H1 (cell line): ENCODE measurements at regions not wholly inside any gene's neighbourhood (a gene's known extent, or its start where the extent isn't known, plus 50 kb on each side); places are given as distances from the start of the nearest gene placed in this dataset.

Experiments used
- CTCF ChIA-PET: fragments of 300-600 bp; sonication (Branson Sonifier 250); formaldehyde crosslinking; loops from one replicate; lab custom pipeline; 2021; ENCODE audit not compliant: partially characterized antibody; lab: Charles Lee
- POLR2A ChIA-PET: fragments of 300-600 bp; sonication (Branson Sonifier 250); formaldehyde crosslinking; loops from one replicate; lab custom pipeline; 2021; ENCODE audit warnings: inconsistent platforms; ENCODE audit not compliant: partially characterized antibody; lab: Charles Lee
- DNase-seq, 2 experiments: peaks; one replicate each; pipeline versions ENCODE4 v3.0.0 to v3.0.0-alpha.2; 2010 to 2022; ENCODE audit warnings: low spot score in 2 of 2, low read depth in 1 of 2, mixed read lengths in 1 of 2
- FAIRE-seq: peaks from 2 replicates; lab custom pipeline; 2011; peaks lifted over from hg19 to GRCh38; lab: Jason Lieb, UNC
- H2AFZ ChIP-seq: 2 replicates; pipeline ENCODE4 v1.8.1; 2012; ENCODE audit warnings: low read length, inconsistent platforms
- H2AK5ac ChIP-seq: 2 replicates; pipeline ENCODE4 v1.6.1; 2013; ENCODE audit warnings: low read depth, low read length
- H2BK120ac ChIP-seq: replicated peaks from 2 replicates; pipeline ENCODE3; 2013; ENCODE audit warnings: low read depth, low read length, inconsistent platforms
- H2BK12ac ChIP-seq: 2 replicates; pipeline ENCODE4 v1.6.1; 2013; ENCODE audit warnings: low read depth, low read length
- H2BK15ac ChIP-seq: 2 replicates; pipeline ENCODE4 v1.6.1; 2013; ENCODE audit warnings: low read length
- H2BK20ac ChIP-seq: 2 replicates; pipeline ENCODE4 v1.6.1; 2013; ENCODE audit warnings: low read length
- H2BK5ac ChIP-seq: 2 replicates; pipeline ENCODE4 v1.6.1; 2013; ENCODE audit warnings: low read depth, low read length
- H3K14ac ChIP-seq: 2 replicates; pipeline ENCODE4 v1.6.1; 2013; ENCODE audit warnings: inconsistent platforms; ENCODE audit not compliant: insufficient read length
- H3K18ac ChIP-seq: 2 replicates; pipeline ENCODE4 v1.6.1; 2013; ENCODE audit warnings: low read length; ENCODE audit errors: extremely low read depth
- H3K23ac ChIP-seq: 2 replicates; pipeline ENCODE4 v1.6.1; 2013; ENCODE audit warnings: inconsistent platforms; ENCODE audit not compliant: insufficient read length
- H3K23me2 ChIP-seq: 2 replicates; pipeline ENCODE4 v1.6.1; 2013; ENCODE audit warnings: low read depth, low read length
- H3K27ac ChIP-seq: 2 replicates; pipeline ENCODE4 v1.6.1; 2011; ENCODE audit warnings: low read depth, low read length, inconsistent platforms
- H3K27me3 ChIP-seq, 4 experiments: replicated peaks in 1 of 4; 1 replicate in 1 of 4; 2 replicates in 3 of 4; pipeline versions ENCODE4 v1.6.1 to v1.8.1; 2011 to 2013; ENCODE audit warnings: low read length in 3 of 4, mild to moderate bottlenecking in 3 of 4, inconsistent platforms in 2 of 4, mixed read lengths in 2 of 4, moderate library complexity in 1 of 4; ENCODE audit not compliant: control insufficient read depth in 3 of 4, insufficient read depth in 3 of 4; ENCODE audit errors: extremely low read depth in 1 of 4
- H3K36me3 ChIP-seq, 4 experiments: 2 replicates each; pipeline versions ENCODE4 v1.6.1 to v1.8.1; 2011 to 2013; ENCODE audit warnings: mild to moderate bottlenecking in 4 of 4, low read length in 3 of 4, moderate library complexity in 2 of 4, control low read depth in 1 of 4, inconsistent platforms in 1 of 4; ENCODE audit not compliant: insufficient read depth in 4 of 4, control insufficient read depth in 2 of 4
- H3K4ac ChIP-seq: replicated peaks from 2 replicates; pipeline ENCODE3; 2013; ENCODE audit warnings: low read length, low read depth, mixed read lengths, inconsistent platforms; ENCODE audit not compliant: insufficient read length
- H3K4me1 ChIP-seq, 4 experiments: replicated peaks in 1 of 4; 1 replicate in 1 of 4; 2 replicates in 3 of 4; pipeline versions ENCODE4 v1.6.1 to v1.8.1; 2011 to 2013; ENCODE audit warnings: low read length in 3 of 4, inconsistent platforms in 2 of 4, mixed read lengths in 1 of 4; ENCODE audit not compliant: insufficient read depth in 4 of 4, control insufficient read depth in 3 of 4
- H3K4me2 ChIP-seq, 2 experiments: 2 replicates each; pipeline versions ENCODE4 v1.6.1 to v1.8.1; 2011 to 2013; ENCODE audit warnings: low read depth in 2 of 2, low read length in 2 of 2, control low read depth in 1 of 2, inconsistent platforms in 1 of 2, mild to moderate bottlenecking in 1 of 2; ENCODE audit not compliant: insufficient read depth in 1 of 2
- H3K4me3 ChIP-seq, 4 experiments: fragments of 200-600, 300-600 bp in 1 of 4; sonication (generic), shearing (Covaris generic), sonication (Bioruptor Twin) in 1 of 4; 2 replicates each; pipeline versions ENCODE4 v1.5.1 to v1.8.1; 2011 to 2016; ENCODE audit warnings: low read length in 4 of 4, low read depth in 3 of 4, control low read depth in 2 of 4, inconsistent platforms in 2 of 4, mild to moderate bottlenecking in 2 of 4, mixed read lengths in 1 of 4, moderate library complexity in 1 of 4; ENCODE audit not compliant: insufficient read depth in 2 of 4; ENCODE audit errors: extremely low read depth in 1 of 4
- H3K56ac ChIP-seq: replicated peaks from 2 replicates; pipeline ENCODE3; 2013; ENCODE audit warnings: low read depth, mild to moderate bottlenecking, mixed read lengths, low read length, inconsistent platforms; ENCODE audit not compliant: insufficient read length
- H3K79me1 ChIP-seq: 2 replicates; pipeline ENCODE4 v1.6.1; 2013; ENCODE audit warnings: low read depth, low read length, control low read depth
- H3K79me2 ChIP-seq, 2 experiments: 2 replicates each; pipeline versions ENCODE4 v1.6.1 to v1.8.1; 2012 to 2013; ENCODE audit warnings: low read length in 2 of 2, mild to moderate bottlenecking in 2 of 2, inconsistent platforms in 1 of 2; ENCODE audit not compliant: insufficient read depth in 2 of 2, control insufficient read depth in 1 of 2
- H3K9ac ChIP-seq, 4 experiments: replicated peaks in 1 of 4; 1 replicate in 1 of 4; 2 replicates in 3 of 4; pipeline versions ENCODE4 v1.6.1 to v1.8.1; 2011 to 2013; ENCODE audit warnings: low read depth in 3 of 4, low read length in 3 of 4, control low read depth in 2 of 4, mild to moderate bottlenecking in 2 of 4, moderate library complexity in 2 of 4, inconsistent platforms in 1 of 4; ENCODE audit errors: extremely low read depth in 1 of 4
- H3K9me3 ChIP-seq, 2 experiments: 2 replicates each; pipeline versions ENCODE4 v1.6.1 to v1.8.1; 2012 to 2013; ENCODE audit warnings: mild to moderate bottlenecking in 2 of 2, moderate library complexity in 2 of 2, control low read depth in 1 of 2, inconsistent platforms in 1 of 2, low read depth in 1 of 2, low read length in 1 of 2, mixed read lengths in 1 of 2; ENCODE audit not compliant: insufficient read depth in 2 of 2
- H4K20me1 ChIP-seq, 2 experiments: replicated peaks in 1 of 2; 2 replicates each; pipeline versions ENCODE3 to v1.8.1; 2011 to 2013; ENCODE audit warnings: inconsistent platforms in 2 of 2, low read length in 2 of 2, mild to moderate bottlenecking in 1 of 2; ENCODE audit not compliant: insufficient read depth in 2 of 2, control insufficient read depth in 1 of 2
- H4K5ac ChIP-seq: 2 replicates; pipeline ENCODE4 v1.6.1; 2013; ENCODE audit warnings: low read length, low read depth, mixed read lengths, inconsistent platforms; ENCODE audit not compliant: insufficient read length
- H4K8ac ChIP-seq: 2 replicates; pipeline ENCODE4 v1.8.0; 2013; ENCODE audit warnings: mild to moderate bottlenecking, moderate library complexity, low read length, inconsistent platforms; ENCODE audit not compliant: insufficient read depth; ENCODE audit errors: extremely low read depth
- H4K91ac ChIP-seq: replicated peaks from 2 replicates; pipeline ENCODE3; 2013; ENCODE audit warnings: low read length, mixed read lengths, inconsistent platforms; ENCODE audit not compliant: insufficient read length
- KDM5A ChIP-seq: fragments of 200-600 bp; IDR thresholded peaks from 2 replicates; pipeline ENCODE4 v1.7.1; 2012; ENCODE audit warnings: mild to moderate bottlenecking, low read length, inconsistent platforms, mixed read lengths
- WGBS, 2 experiments: shearing (Covaris generic) in 1 of 2; methylation state at CpG; one replicate each; pipeline versions ENCODE4 v1.1.6 to v1.1.7; 2013 to 2015; ENCODE audit warnings: low lambda C conversion rate in 2 of 2, mixed read lengths in 2 of 2, inconsistent platforms in 1 of 2, low coverage in 1 of 2, missing lambda C conversion rate in 1 of 2; ENCODE audit not compliant: insufficient replicate concordance in 2 of 2, insufficient coverage in 1 of 2, insufficient read length in 1 of 2; ENCODE audit errors: extremely low coverage in 1 of 2, missing lambda C conversion rate in 1 of 2; 5-methylcytosine and 5-hydroxymethylcytosine counted together

DNA sequence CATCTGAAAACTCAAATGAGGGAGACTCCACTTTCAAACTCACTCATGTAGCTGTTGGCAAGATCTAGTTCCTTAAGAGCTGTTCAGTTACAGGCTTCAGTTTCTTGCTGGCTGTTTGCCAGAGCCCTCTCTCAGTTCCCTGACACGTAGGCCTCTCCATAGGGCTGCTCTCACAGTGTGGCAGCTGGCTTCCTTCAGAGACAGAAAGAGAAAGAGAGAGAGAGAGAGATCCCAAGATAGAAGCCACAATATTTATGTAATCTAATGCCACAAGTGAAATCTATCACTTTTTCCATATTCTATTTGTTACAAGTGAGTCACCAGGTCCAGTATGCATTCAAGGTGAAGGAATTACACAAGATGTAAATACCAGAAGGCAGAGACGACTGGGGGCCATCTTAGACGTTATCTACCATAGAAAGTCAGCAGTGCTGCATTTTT, 168.8 kb downstream of the RCN1 start (continued):
- TF ChIP-seq KDM5A = no peak

DNA sequence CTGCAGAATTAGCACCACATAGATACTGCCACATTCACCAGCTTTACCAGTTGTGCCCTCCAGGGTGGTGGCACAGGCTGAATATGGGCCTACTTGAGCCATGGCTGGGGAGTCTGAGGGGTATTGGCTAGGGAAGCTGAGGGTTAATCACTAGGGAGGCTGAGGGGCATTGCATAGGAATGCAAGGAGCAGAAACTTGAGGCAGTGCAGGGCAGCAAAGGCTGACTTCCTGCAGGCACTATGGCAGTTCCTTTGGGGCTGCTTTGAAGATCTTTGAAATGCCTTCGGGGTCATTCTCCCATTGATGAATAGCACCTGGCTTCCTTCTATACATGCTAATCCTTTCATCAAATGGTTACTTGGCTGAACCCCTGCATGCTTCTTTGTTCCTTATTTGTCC, 171.5 kb downstream of the RCN1 start:
- DNase-seq = no peak

More for the DNA sequence above, 171.5 kb downstream of the RCN1 start:
- Histone ChIP-seq H2AFZ (no peak overlapping the region), H3K23me2 (no peaks in the 10 kb centered on the region), H3K9ac (no peak overlapping the region), H3K4ac (no peak overlapping the region), H2BK120ac (no peak overlapping the region), H4K20me1 (no peaks in the 10 kb centered on the region), H3K27ac (no peak overlapping the region), H3K27me3 (no peaks in the 10 kb centered on the region), H2BK20ac (no peak overlapping the region), H4K8ac (no peak overlapping the region), H3K36me3 (no peaks in the 10 kb centered on the region), H3K4me2 (no peak overlapping the region), H3K79me2 (no peaks in the 10 kb centered on the region), H3K56ac (no peak overlapping the region), H2AK5ac (no peak overlapping the region), H3K14ac (no peak overlapping the region), H3K4me3 (no peak overlapping the region), H4K5ac (no peak overlapping the region), H2BK5ac (no peak overlapping the region), H3K79me1 (no peaks in the 10 kb centered on the region), H3K18ac (no peak overlapping the region), H2BK15ac (no peak overlapping the region), H3K4me1 (peaks cover 0 to 5% (median 1%) of the 10 kb centered on the region in 4 experiments; a peak in 2 of 7 replicates), H3K23ac (no peak overlapping the region), H2BK12ac (no peak overlapping the region), H3K9me3 (no peaks in the 10 kb centered on the region), H4K91ac (no peak overlapping the region)
- WGBS, 2 experiments = 74% methylated on average over 1 of the region's 1 CpG; no CpG with 5 or more reads in 1 of the 2 experiments
- no peak for FAIRE-seq
- ChIA-PET POLR2A (no interaction called here), CTCF (no interaction called here)
